ENCODE measurements at regions not wholly inside any gene's neighbourhood (a gene's known extent, or its start where the extent isn't known, plus 50 kb on each side); places are given as distances from the start of the nearest gene placed in this dataset.

GRCh38 chr14:85074955-85075354 lies 455.0 kb upstream of the FLRT2 start:
- no peak for TF ChIP-seq CTCF (conservative IDR thresholded peaks at IDR 0.05; ENCODE audit: low read length)
- TF ChIP-seq EZH2phosphoT487 (IDR thresholded peaks at IDR 0.05; ENCODE audit: borderline replicate concordance, low read depth, low read length): no peak

Measured in OCI-LY7 (cell line).